ENCODE measurements at regions not wholly inside any gene's neighbourhood (a gene's known extent, or its start where the extent isn't known, plus 50 kb on each side); places are given as distances from the start of the nearest gene placed in this dataset.

- WGBS, 2 donors (ENCODE audit: extremely low coverage in 2 of 2, insufficient read length in 2 of 2, insufficient replicate concordance in 1 of 2) = no CpG with 5 or more reads among the region's 2 CpGs
These were observed 215.5 kb upstream of the HAAO start for GRCh38 chr2:43007901-43008300.

GRCh38 chr2:43006834-43007543 lies 214.6 kb upstream of the HAAO start:
- Histone ChIP-seq H3K4me2 (ENCODE audit: insufficient read depth, low read length, poor library complexity, severe bottlenecking) (no peak overlapping the region), H3K18ac (ENCODE audit: low read length) (peak overlapping the region; percentile 1), H4K8ac (ENCODE audit: low read depth, low read length) (no peak overlapping the region), H3K9me3 (replicated peaks in 1 of 2; ENCODE audit: control insufficient read depth in 2 of 2, insufficient read depth in 1 of 2, low read depth in 1 of 2, low read length in 2 of 2) (peaks cover 0 to 4% of the 10 kb centered on the region in 2 donors), H3K9ac (ENCODE audit: low read depth, low read length, poor library complexity) (no peak overlapping the region), H2BK5ac (ENCODE audit: low read length) (no peak overlapping the region), H3K4me3 (ENCODE audit: low read length in 2 of 2) (no peak overlapping the region), H2BK12ac (ENCODE audit: low read length) (no peak overlapping the region), H3K4ac (ENCODE audit: low read length) (no peak overlapping the region), H3K27ac (replicated peaks; ENCODE audit: low read length) (no peak overlapping the region), H3K14ac (ENCODE audit: low read length) (no peak overlapping the region), H2AK5ac (ENCODE audit: low read depth, low read length) (peak overlapping the region; percentile 0), H3K27me3 (ENCODE audit: control insufficient read depth in 3 of 3, insufficient read depth in 3 of 3, low read depth in 1 of 3, low read length in 3 of 3) (no peaks in the 10 kb centered on the region), H3K23ac (ENCODE audit: low read depth, low read length, poor library complexity) (no peak overlapping the region), H4K91ac (ENCODE audit: low read depth, low read length, poor library complexity) (no peak overlapping the region), H3K79me1 (ENCODE audit: low read depth, low read length) (no peaks in the 10 kb centered on the region), H2AFZ (ENCODE audit: low read length) (no peak overlapping the region), H3K36me3 (replicated peaks in 1 of 2; ENCODE audit: control insufficient read depth in 2 of 2, insufficient read depth in 2 of 2, low read length in 2 of 2) (no peaks in the 10 kb centered on the region), H2BK15ac (ENCODE audit: low read length) (peak overlapping the region; percentile 34), H2BK120ac (ENCODE audit: low read depth, low read length) (no peak overlapping the region), H3K4me1 (ENCODE audit: control insufficient read depth in 2 of 2, insufficient read depth in 1 of 2, low read depth in 1 of 2, low read length in 2 of 2) (peaks cover 6 to 12% of the 10 kb centered on the region in 2 donors)
- no CpG with 5 or more reads among the region's 5 CpGs for WGBS, 2 donors (ENCODE audit: extremely low coverage in 2 of 2, insufficient read length in 2 of 2, insufficient replicate concordance in 1 of 2)
- DNase-seq (ENCODE audit: low spot score) = no peak

More at GRCh38 chr2:43007901-43008300, 215.5 kb upstream of the HAAO start:
- Histone ChIP-seq H2AK5ac (ENCODE audit: low read depth, low read length) (no peak overlapping the region), H3K23ac (ENCODE audit: low read depth, low read length, poor library complexity) (no peak overlapping the region), H3K9ac (ENCODE audit: low read depth, low read length, poor library complexity) (no peak overlapping the region), H2BK5ac (ENCODE audit: low read length) (no peak overlapping the region), H3K4me3 (ENCODE audit: low read length in 2 of 2) (no peak overlapping the region), H2BK12ac (ENCODE audit: low read length) (no peak overlapping the region), H4K91ac (ENCODE audit: low read depth, low read length, poor library complexity) (no peak overlapping the region), H4K8ac (ENCODE audit: low read depth, low read length) (no peak overlapping the region), H2BK120ac (ENCODE audit: low read depth, low read length) (no peak overlapping the region), H3K4me2 (ENCODE audit: insufficient read depth, low read length, poor library complexity, severe bottlenecking) (no peak overlapping the region), H3K9me3 (replicated peaks in 1 of 2; ENCODE audit: control insufficient read depth in 2 of 2, insufficient read depth in 1 of 2, low read depth in 1 of 2, low read length in 2 of 2) (peaks cover 0 to 4% of the 10 kb centered on the region in 2 donors), H2AFZ (ENCODE audit: low read length) (no peak overlapping the region), H3K27ac (replicated peaks; ENCODE audit: low read length) (no peak overlapping the region), H3K36me3 (replicated peaks in 1 of 2; ENCODE audit: control insufficient read depth in 2 of 2, insufficient read depth in 2 of 2, low read length in 2 of 2) (no peaks in the 10 kb centered on the region), H2BK15ac (ENCODE audit: low read length) (no peak overlapping the region), H3K27me3 (ENCODE audit: control insufficient read depth in 3 of 3, insufficient read depth in 3 of 3, low read depth in 1 of 3, low read length in 3 of 3) (no peaks in the 10 kb centered on the region), H3K4ac (ENCODE audit: low read length) (no peak overlapping the region), H3K4me1 (ENCODE audit: control insufficient read depth in 2 of 2, insufficient read depth in 1 of 2, low read depth in 1 of 2, low read length in 2 of 2) (peaks cover 6 to 12% of the 10 kb centered on the region in 2 donors), H3K18ac (ENCODE audit: low read length) (no peak overlapping the region), H3K79me1 (ENCODE audit: low read depth, low read length) (no peaks in the 10 kb centered on the region), H3K14ac (ENCODE audit: low read length) (no peak overlapping the region)
- DNase-seq (ENCODE audit: low spot score) = no peak

GRCh38 chr2:43005975-43006833 lies 213.8 kb upstream of the HAAO start:
- Histone ChIP-seq H3K79me1 (ENCODE audit: low read depth, low read length) (no peaks in the 10 kb centered on the region), H3K23ac (ENCODE audit: low read depth, low read length, poor library complexity) (no peak overlapping the region), H3K36me3 (replicated peaks in 1 of 2; ENCODE audit: control insufficient read depth in 2 of 2, insufficient read depth in 2 of 2, low read length in 2 of 2) (no peaks in the 10 kb centered on the region), H3K4me2 (ENCODE audit: insufficient read depth, low read length, poor library complexity, severe bottlenecking) (no peak overlapping the region), H3K4ac (ENCODE audit: low read length) (no peak overlapping the region), H2BK120ac (ENCODE audit: low read depth, low read length) (peak overlapping the region; percentile 6), H3K18ac (ENCODE audit: low read length) (peak overlapping the region; percentile 82), H3K4me3 (ENCODE audit: low read length in 2 of 2) (no peak overlapping the region), H4K91ac (ENCODE audit: low read depth, low read length, poor library complexity) (no peak overlapping the region), H2AFZ (ENCODE audit: low read length) (peak overlapping the region; percentile 19), H3K4me1 (ENCODE audit: control insufficient read depth in 2 of 2, insufficient read depth in 1 of 2, low read depth in 1 of 2, low read length in 2 of 2) (peaks cover 6 to 10% of the 10 kb centered on the region in 2 donors), H2BK5ac (ENCODE audit: low read length) (no peak overlapping the region), H2AK5ac (ENCODE audit: low read depth, low read length) (peak overlapping the region; percentile 0), H2BK15ac (ENCODE audit: low read length) (peak overlapping the region; percentile 35), H3K9me3 (replicated peaks in 1 of 2; ENCODE audit: control insufficient read depth in 2 of 2, insufficient read depth in 1 of 2, low read depth in 1 of 2, low read length in 2 of 2) (peaks cover 0 to 4% of the 10 kb centered on the region in 2 donors), H3K27ac (replicated peaks; ENCODE audit: low read length) (no peak overlapping the region), H3K9ac (ENCODE audit: low read depth, low read length, poor library complexity) (peak overlapping the region; percentile 55), H2BK12ac (ENCODE audit: low read length) (peak overlapping the region; percentile 17), H4K8ac (ENCODE audit: low read depth, low read length) (no peak overlapping the region), H3K14ac (ENCODE audit: low read length) (peak overlapping the region; percentile 27), H3K27me3 (ENCODE audit: control insufficient read depth in 3 of 3, insufficient read depth in 3 of 3, low read depth in 1 of 3, low read length in 3 of 3) (no peaks in the 10 kb centered on the region)
- WGBS, 2 donors (ENCODE audit: extremely low coverage in 2 of 2, insufficient read length in 2 of 2, insufficient replicate concordance in 1 of 2) = no CpG with 5 or more reads among the region's 13 CpGs
- DNase-seq (ENCODE audit: low spot score) = no peak

Measured in neuronal stem cell (in vitro differentiated cells).